ENCODE measurements at regions not wholly inside any gene's neighbourhood (a gene's known extent, or its start where the extent isn't known, plus 50 kb on each side); places are given as distances from the start of the nearest gene placed in this dataset.

GRCh38 chr3:35969406-35969805 lies 330.1 kb downstream of the ARPP21 start:
- H3K9me3 ChIP-seq (replicated peaks) = no peaks in the 10 kb centered on the region
- no peaks in the 10 kb centered on the region for H3K36me3 ChIP-seq
- no peak overlapping the region for H3K27ac ChIP-seq
- H3K4me3 ChIP-seq = no peak overlapping the region
- H3K4me1 ChIP-seq (replicated peaks) = no peaks in the 10 kb centered on the region
- H3K27me3 ChIP-seq (replicated peaks) = no peaks in the 10 kb centered on the region
- DNase-seq (ENCODE audit: low read depth in 1 of 2, low spot score in 2 of 2) = no peak

GRCh38 chr3:35970793-35971192 lies 331.5 kb downstream of the ARPP21 start:
- no peak overlapping the region for H3K4me3 ChIP-seq
- H3K36me3 ChIP-seq = no peaks in the 10 kb centered on the region
- H3K27me3 ChIP-seq (replicated peaks) = no peaks in the 10 kb centered on the region
- no peaks in the 10 kb centered on the region for H3K4me1 ChIP-seq (replicated peaks)
- DNase-seq (ENCODE audit: low read depth in 1 of 2, low spot score in 2 of 2) = no peak
- H3K9me3 ChIP-seq (replicated peaks) = no peaks in the 10 kb centered on the region
- H3K27ac ChIP-seq = no peak overlapping the region

- H3K36me3 ChIP-seq = no peaks in the 10 kb centered on the region
- H3K27me3 ChIP-seq (replicated peaks) = no peaks in the 10 kb centered on the region
- H3K9me3 ChIP-seq (replicated peaks) = no peaks in the 10 kb centered on the region
- no peaks in the 10 kb centered on the region for H3K4me1 ChIP-seq (replicated peaks)
- no peak overlapping the region for H3K27ac ChIP-seq
- H3K4me3 ChIP-seq = no peak overlapping the region
- no peak for DNase-seq (ENCODE audit: low read depth in 1 of 2, low spot score in 2 of 2)
These were observed 332.4 kb downstream of the ARPP21 start for GRCh38 chr3:35971686-35972085.

GRCh38 chr3:35974872-35975271 lies 335.5 kb downstream of the ARPP21 start:
- DNase-seq (ENCODE audit: low read depth in 1 of 2, low spot score in 2 of 2) = no peak
- H3K9me3 ChIP-seq (replicated peaks) = no peaks in the 10 kb centered on the region
- H3K27ac ChIP-seq = no peak overlapping the region
- H3K36me3 ChIP-seq = no peaks in the 10 kb centered on the region
- no peak overlapping the region for H3K4me3 ChIP-seq
- no peaks in the 10 kb centered on the region for H3K4me1 ChIP-seq (replicated peaks)
- H3K27me3 ChIP-seq (replicated peaks) = no peaks in the 10 kb centered on the region

- no peaks in the 10 kb centered on the region for H3K4me1 ChIP-seq (replicated peaks)
- no peaks in the 10 kb centered on the region for H3K9me3 ChIP-seq (replicated peaks)
- no peak overlapping the region for H3K4me3 ChIP-seq
- no peak overlapping the region for H3K27ac ChIP-seq
- DNase-seq (ENCODE audit: low read depth in 1 of 2, low spot score in 2 of 2) = no peak
- no peaks in the 10 kb centered on the region for H3K27me3 ChIP-seq (replicated peaks)
- H3K36me3 ChIP-seq = no peaks in the 10 kb centered on the region
These were observed 346.8 kb downstream of the ARPP21 start for GRCh38 chr3:35986161-35986560.

- H3K27ac ChIP-seq = no peak overlapping the region
- no peak for DNase-seq (ENCODE audit: low read depth in 1 of 2, low spot score in 2 of 2)
- H3K27me3 ChIP-seq (replicated peaks) = no peaks in the 10 kb centered on the region
- no peaks in the 10 kb centered on the region for H3K36me3 ChIP-seq
- no peak overlapping the region for H3K4me3 ChIP-seq
- H3K4me1 ChIP-seq (replicated peaks) = no peaks in the 10 kb centered on the region
- H3K9me3 ChIP-seq (replicated peaks) = no peaks in the 10 kb centered on the region
These were observed 348.1 kb downstream of the ARPP21 start for GRCh38 chr3:35987386-35987785.

GRCh38 chr3:35992041-35992440 lies 352.7 kb downstream of the ARPP21 start:
- no peaks in the 10 kb centered on the region for H3K9me3 ChIP-seq (replicated peaks)
- no peak for DNase-seq (ENCODE audit: low read depth in 1 of 2, low spot score in 2 of 2)
- no peaks in the 10 kb centered on the region for H3K36me3 ChIP-seq
- H3K27me3 ChIP-seq (replicated peaks) = no peaks in the 10 kb centered on the region
- H3K4me1 ChIP-seq (replicated peaks) = no peaks in the 10 kb centered on the region
- no peak overlapping the region for H3K27ac ChIP-seq
- H3K4me3 ChIP-seq = no peak overlapping the region

GRCh38 chr3:36011791-36012190 lies 368.5 kb upstream of the STAC start:
- DNase-seq (ENCODE audit: low read depth in 1 of 2, low spot score in 2 of 2) = no peak

GRCh38 chr3:36013425-36013824 lies 366.9 kb upstream of the STAC start:
- H3K27me3 ChIP-seq (replicated peaks) = no peaks in the 10 kb centered on the region
- DNase-seq (ENCODE audit: low read depth in 1 of 2, low spot score in 2 of 2) = no peak
- H3K27ac ChIP-seq = no peak overlapping the region
- H3K36me3 ChIP-seq = no peaks in the 10 kb centered on the region
- H3K4me1 ChIP-seq (replicated peaks) = no peaks in the 10 kb centered on the region
- no peak overlapping the region for H3K4me3 ChIP-seq
- H3K9me3 ChIP-seq (replicated peaks) = no peaks in the 10 kb centered on the region

More at GRCh38 chr3:36011791-36012190, 368.5 kb upstream of the STAC start:
- no peaks in the 10 kb centered on the region for H3K27me3 ChIP-seq (replicated peaks)
- no peaks in the 10 kb centered on the region for H3K9me3 ChIP-seq (replicated peaks)
- no peaks in the 10 kb centered on the region for H3K36me3 ChIP-seq
- no peaks in the 10 kb centered on the region for H3K4me1 ChIP-seq (replicated peaks)
- no peak overlapping the region for H3K4me3 ChIP-seq
- H3K27ac ChIP-seq = no peak overlapping the region

GRCh38 chr3:36025232-36025631 lies 355.1 kb upstream of the STAC start:
- no peak for DNase-seq (ENCODE audit: low read depth in 1 of 2, low spot score in 2 of 2)

GRCh38 chr3:36032180-36033047 lies 347.9 kb upstream of the STAC start:
- no peak for DNase-seq (ENCODE audit: low read depth in 1 of 2, low spot score in 2 of 2)
- no peak overlapping the region for H3K27ac ChIP-seq
- H3K4me1 ChIP-seq (replicated peaks) = no peaks in the 10 kb centered on the region
- H3K36me3 ChIP-seq = no peaks in the 10 kb centered on the region
- no peaks in the 10 kb centered on the region for H3K27me3 ChIP-seq (replicated peaks)
- H3K4me3 ChIP-seq = no peak overlapping the region
- no peaks in the 10 kb centered on the region for H3K9me3 ChIP-seq (replicated peaks)

More at GRCh38 chr3:36025232-36025631, 355.1 kb upstream of the STAC start:
- Histone ChIP-seq H3K27ac (no peak overlapping the region), H3K9me3 (replicated peaks) (no peaks in the 10 kb centered on the region), H3K36me3 (no peaks in the 10 kb centered on the region), H3K27me3 (replicated peaks) (no peaks in the 10 kb centered on the region), H3K4me1 (replicated peaks) (no peaks in the 10 kb centered on the region), H3K4me3 (no peak overlapping the region)

- H3K9me3 ChIP-seq (replicated peaks) = no peaks in the 10 kb centered on the region
- H3K27ac ChIP-seq = no peak overlapping the region
- DNase-seq (ENCODE audit: low read depth in 1 of 2, low spot score in 2 of 2) = no peak
- no peaks in the 10 kb centered on the region for H3K36me3 ChIP-seq
- no peak overlapping the region for H3K4me3 ChIP-seq
- no peaks in the 10 kb centered on the region for H3K4me1 ChIP-seq (replicated peaks)
- no peaks in the 10 kb centered on the region for H3K27me3 ChIP-seq (replicated peaks)
These were observed 321.8 kb upstream of the STAC start for GRCh38 chr3:36058404-36059030.

GRCh38 chr3:36060950-36061349 lies 319.4 kb upstream of the STAC start:
- no peak for DNase-seq (ENCODE audit: low read depth in 1 of 2, low spot score in 2 of 2)
- H3K4me3 ChIP-seq = no peak overlapping the region
- no peaks in the 10 kb centered on the region for H3K4me1 ChIP-seq (replicated peaks)
- H3K27ac ChIP-seq = no peak overlapping the region
- H3K36me3 ChIP-seq = no peaks in the 10 kb centered on the region
- H3K9me3 ChIP-seq (replicated peaks) = no peaks in the 10 kb centered on the region
- H3K27me3 ChIP-seq (replicated peaks) = no peaks in the 10 kb centered on the region

GRCh38 chr3:36063992-36064391 lies 316.3 kb upstream of the STAC start:
- Histone ChIP-seq H3K27me3 (replicated peaks) (no peaks in the 10 kb centered on the region), H3K27ac (no peak overlapping the region), H3K9me3 (replicated peaks) (no peaks in the 10 kb centered on the region), H3K36me3 (no peaks in the 10 kb centered on the region), H3K4me1 (replicated peaks) (no peaks in the 10 kb centered on the region), H3K4me3 (no peak overlapping the region)
- DNase-seq (ENCODE audit: low read depth in 1 of 2, low spot score in 2 of 2) = no peak
